Astrocyte (in vitro differentiated cells and primary cell): ENCODE measurements at regions not wholly inside any gene's neighbourhood (a gene's known extent, or its start where the extent isn't known, plus 50 kb on each side); places are given as distances from the start of the nearest gene placed in this dataset.
"Not testable (repeated sequence)": the region's sequence is repeated elsewhere in the genome, so short reads cannot be mapped to it uniquely, and the experiment has no call there.

ENCODE experiments used
- DNase-seq: peaks from one replicate; pipeline ENCODE4 v3.0.0-alpha.2; 2010; ENCODE audit warnings: low read depth
- FAIRE-seq: peaks from 2 replicates; lab custom pipeline; 2011; peaks lifted over from hg19 to GRCh38; lab: Jason Lieb, UNC
- H2AFZ ChIP-seq: 2 replicates; pipeline ENCODE4 v1.6.0; 2012; ENCODE audit warnings: low read depth, low read length, inconsistent platforms
- H3K27ac ChIP-seq: 2 replicates; pipeline ENCODE4 v1.5.1; 2011; ENCODE audit warnings: low read depth, low read length, inconsistent platforms
- H3K27me3 ChIP-seq: 2 replicates; pipeline ENCODE4 v1.6.0; 2011; ENCODE audit warnings: low read length, inconsistent platforms; ENCODE audit not compliant: insufficient read depth
- H3K36me3 ChIP-seq: 2 replicates; pipeline ENCODE4 v1.5.1; 2011; ENCODE audit warnings: low read length, inconsistent platforms; ENCODE audit not compliant: insufficient read depth
- H3K4me1 ChIP-seq: 2 replicates; pipeline ENCODE4 v1.5.1; 2011; ENCODE audit warnings: low read length, inconsistent platforms; ENCODE audit not compliant: insufficient read depth
- H3K4me2 ChIP-seq: 2 replicates; pipeline ENCODE4 v1.6.0; 2012; ENCODE audit warnings: low read length, inconsistent platforms
- H3K4me3 ChIP-seq: 2 replicates; pipeline ENCODE4 v1.5.1; 2011; ENCODE audit warnings: low read depth, mild to moderate bottlenecking, low read length, inconsistent platforms; ENCODE audit not compliant: insufficient read depth
- H3K79me2 ChIP-seq: 2 replicates; pipeline ENCODE4 v1.6.0; 2012; ENCODE audit warnings: mild to moderate bottlenecking, low read length, inconsistent platforms; ENCODE audit not compliant: insufficient read depth
- H3K9ac ChIP-seq: 2 replicates; pipeline ENCODE4 v1.6.0; 2012; ENCODE audit warnings: mild to moderate bottlenecking, low read length, inconsistent platforms
- H3K9me3 ChIP-seq: 2 replicates; pipeline ENCODE4 v1.5.1; 2012; ENCODE audit warnings: low read depth, mild to moderate bottlenecking, low read length, inconsistent platforms; ENCODE audit not compliant: insufficient read depth
- H4K20me1 ChIP-seq: 2 replicates; pipeline ENCODE4 v1.6.0; 2012; ENCODE audit warnings: low read length, inconsistent platforms; ENCODE audit not compliant: insufficient read depth
- H3K27ac Mint-ChIP-seq: one replicate; pipeline ENCODE4 v1.8.0; 2021; ENCODE audit warnings: mild to moderate bottlenecking, mixed read lengths; ENCODE audit not compliant: unreplicated experiment
- H3K27me3 Mint-ChIP-seq: one replicate; pipeline ENCODE4 v1.8.0; 2021; ENCODE audit warnings: low read depth, mixed read lengths; ENCODE audit not compliant: unreplicated experiment
- H3K36me3 Mint-ChIP-seq: one replicate; pipeline ENCODE4 v1.8.0; 2021; ENCODE audit warnings: low read depth, mixed read lengths; ENCODE audit not compliant: unreplicated experiment
- H3K4me1 Mint-ChIP-seq: one replicate; pipeline ENCODE4 v1.8.0; 2021; ENCODE audit warnings: low read depth, mixed read lengths; ENCODE audit not compliant: unreplicated experiment
- H3K4me3 Mint-ChIP-seq: one replicate; pipeline ENCODE4 v1.8.0; 2021; ENCODE audit warnings: mild to moderate bottlenecking, moderate library complexity, mixed read lengths; ENCODE audit not compliant: unreplicated experiment
- H3K9me3 Mint-ChIP-seq: one replicate; pipeline ENCODE4 v1.8.0; 2021; ENCODE audit warnings: mild to moderate bottlenecking, mixed read lengths; ENCODE audit not compliant: unreplicated experiment

- H3K27ac ChIP-seq, H3K36me3 ChIP-seq, H3K79me2 ChIP-seq, H3K27ac Mint-ChIP-seq, H3K27me3 ChIP-seq, H3K9me3 Mint-ChIP-seq, DNase-seq, H3K27me3 Mint-ChIP-seq, H3K4me1 Mint-ChIP-seq, H3K9ac ChIP-seq, H3K36me3 Mint-ChIP-seq, H3K4me2 ChIP-seq, H3K4me3 ChIP-seq, H3K9me3 ChIP-seq, FAIRE-seq, H3K4me3 Mint-ChIP-seq, H4K20me1 ChIP-seq, H3K4me1 ChIP-seq, H2AFZ ChIP-seq: not testable (repeated sequence)
Observed at GRCh38 chr2:87567093-87567492, 180.8 kb upstream of the PLGLB2 start.

GRCh38 chr2:87567912-87568311, 180.0 kb upstream of the PLGLB2 start:
- not testable (repeated sequence) for H3K27ac Mint-ChIP-seq, H3K4me1 Mint-ChIP-seq, H3K4me2 ChIP-seq, H3K4me1 ChIP-seq, H4K20me1 ChIP-seq, H3K9me3 Mint-ChIP-seq, H3K4me3 ChIP-seq, H3K9ac ChIP-seq, H3K9me3 ChIP-seq, H3K27me3 ChIP-seq, FAIRE-seq, DNase-seq, H3K36me3 Mint-ChIP-seq, H3K79me2 ChIP-seq, H3K36me3 ChIP-seq, H3K4me3 Mint-ChIP-seq, H3K27ac ChIP-seq, H2AFZ ChIP-seq, H3K27me3 Mint-ChIP-seq

GRCh38 chr2:87568554-87569278, 179.2 kb upstream of the PLGLB2 start:
- not testable (repeated sequence) for H3K4me3 Mint-ChIP-seq, H3K9ac ChIP-seq, H3K4me1 ChIP-seq, H3K27me3 ChIP-seq, H3K4me1 Mint-ChIP-seq, H3K79me2 ChIP-seq, FAIRE-seq, H3K36me3 ChIP-seq, H3K9me3 ChIP-seq, H3K36me3 Mint-ChIP-seq, H4K20me1 ChIP-seq, DNase-seq, H3K9me3 Mint-ChIP-seq, H3K4me2 ChIP-seq, H2AFZ ChIP-seq, H3K27me3 Mint-ChIP-seq, H3K27ac ChIP-seq, H3K4me3 ChIP-seq
- H3K27ac Mint-ChIP-seq: peak overlapping the region; percentile 62

GRCh38 chr2:87569689-87570397, 178.0 kb upstream of the PLGLB2 start:
- not testable (repeated sequence) for H3K4me2 ChIP-seq, H3K9me3 Mint-ChIP-seq, H3K27ac ChIP-seq, DNase-seq, H3K9me3 ChIP-seq, H3K27me3 Mint-ChIP-seq, H3K36me3 Mint-ChIP-seq, H3K27ac Mint-ChIP-seq, H3K4me3 ChIP-seq, H3K79me2 ChIP-seq, H3K4me1 Mint-ChIP-seq, H3K36me3 ChIP-seq, H3K4me3 Mint-ChIP-seq, H2AFZ ChIP-seq, FAIRE-seq, H3K9ac ChIP-seq, H3K4me1 ChIP-seq, H4K20me1 ChIP-seq, H3K27me3 ChIP-seq

DNA sequence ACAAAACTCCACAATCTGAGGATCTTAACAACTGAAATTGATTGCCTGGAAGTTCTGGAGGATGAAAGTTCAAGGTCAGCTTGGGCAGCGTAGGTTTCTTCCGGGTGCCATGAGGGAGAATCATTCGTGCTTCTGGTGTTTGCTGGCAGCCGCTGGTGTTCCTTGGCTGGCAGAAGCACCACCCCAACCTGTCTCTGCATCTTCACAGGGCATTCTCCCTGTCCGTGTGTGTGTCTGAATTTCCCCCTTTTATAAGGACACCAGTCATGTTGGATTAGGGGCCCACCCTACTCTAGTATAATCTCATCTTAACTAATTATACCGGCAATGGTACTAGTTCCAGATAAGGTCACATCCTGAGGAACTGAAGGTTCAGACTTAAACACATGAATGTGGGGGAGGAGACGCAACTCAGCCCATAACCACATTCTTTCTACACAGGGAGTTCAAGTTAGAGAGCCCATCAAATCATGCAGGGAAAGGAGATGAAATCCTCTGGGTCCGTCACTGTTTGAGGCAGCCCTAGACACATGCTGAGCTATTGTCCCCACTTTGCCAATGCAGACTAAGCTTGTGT, 175.9 kb upstream of the PLGLB2 start:
- H3K4me1 ChIP-seq, H3K79me2 ChIP-seq, H3K27ac ChIP-seq, H3K27me3 ChIP-seq, H3K4me3 ChIP-seq, H3K9me3 ChIP-seq, H3K4me1 Mint-ChIP-seq, H3K4me2 ChIP-seq, DNase-seq, H3K36me3 Mint-ChIP-seq, H3K4me3 Mint-ChIP-seq, H3K27ac Mint-ChIP-seq, H4K20me1 ChIP-seq, H2AFZ ChIP-seq, H3K27me3 Mint-ChIP-seq, FAIRE-seq, H3K9ac ChIP-seq, H3K36me3 ChIP-seq, H3K9me3 Mint-ChIP-seq: not testable (repeated sequence)

DNA sequence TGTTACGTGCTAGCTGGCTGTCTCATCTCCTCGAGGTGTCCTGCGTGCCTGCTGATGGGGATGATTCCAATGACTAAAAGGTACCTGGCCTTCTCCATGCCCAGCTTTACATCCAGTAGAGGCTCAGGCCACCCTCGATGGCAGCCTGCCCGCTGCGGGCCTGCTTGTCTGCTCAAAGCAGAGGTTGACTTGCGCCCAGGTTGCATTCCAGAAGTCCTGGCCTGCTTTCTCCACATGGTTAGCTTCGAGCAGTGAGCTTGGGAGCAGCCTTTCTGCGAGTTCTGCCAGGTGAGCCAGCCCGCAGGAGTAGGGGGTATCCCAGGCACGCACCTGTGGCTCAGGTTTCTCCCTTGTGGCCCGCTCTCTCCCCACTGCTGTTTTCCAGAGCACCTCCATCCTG, 175.0 kb upstream of the PLGLB2 start:
- not testable (repeated sequence) for H3K9me3 ChIP-seq, H3K36me3 Mint-ChIP-seq, H3K27me3 ChIP-seq, FAIRE-seq, H3K36me3 ChIP-seq, H3K4me1 Mint-ChIP-seq, H4K20me1 ChIP-seq, H3K9me3 Mint-ChIP-seq, H3K4me1 ChIP-seq, H3K27ac Mint-ChIP-seq, H3K4me3 ChIP-seq, H3K27me3 Mint-ChIP-seq, H3K4me2 ChIP-seq, H3K4me3 Mint-ChIP-seq, H3K9ac ChIP-seq, H3K27ac ChIP-seq, H2AFZ ChIP-seq, DNase-seq
- H3K79me2 ChIP-seq: peaks cover 11% of the 10 kb centered on the region
